Cardiac muscle cell (in vitro differentiated cells and primary cell): ENCODE measurements at regions not wholly inside any gene's neighbourhood (a gene's known extent, or its start where the extent isn't known, plus 50 kb on each side); places are given as distances from the start of the nearest gene placed in this dataset.

Experiments
- DNase-seq, 2 donors: peaks; one replicate each; pipeline versions ENCODE4 v3.0.0 to v3.0.0-alpha.2; 2010 to 2017; ENCODE audit warnings: low read depth in 1 of 2, low spot score in 1 of 2
- H3K27ac ChIP-seq: fragments of 200-600 bp; sonication (generic); 2 replicates; pipeline ENCODE4 v1.5.1; 2016
- H3K27me3 ChIP-seq: fragments of 200-600 bp; sonication (generic); 2 replicates; pipeline ENCODE4 v1.6.0; 2016; ENCODE audit warnings: control low read depth
- H3K36me3 ChIP-seq: fragments of 200-600 bp; sonication (generic); 2 replicates; pipeline ENCODE4 v1.5.1; 2016; ENCODE audit warnings: control low read depth
- H3K4me1 ChIP-seq: fragments of 200-600 bp; sonication (generic); 2 replicates; pipeline ENCODE4 v1.8.1; 2017; ENCODE audit warnings: low read depth, mild to moderate bottlenecking, mixed run types
- H3K4me3 ChIP-seq: fragments of 200-600 bp; sonication (generic); 2 replicates; pipeline ENCODE4 v1.5.1; 2016; ENCODE audit warnings: mild to moderate bottlenecking
- H3K9me3 ChIP-seq: fragments of 200-600 bp; sonication (generic); 2 replicates; pipeline ENCODE4 v1.5.1; 2017; ENCODE audit warnings: low read depth, mild to moderate bottlenecking, control low read depth
- TF ChIP-seq, protein P1 (sequence below): IDR thresholded peaks from 2 replicates; pipeline ENCODE4 v1.5.1; 2012; ENCODE audit warnings: low read depth, mild to moderate bottlenecking, low read length

DNA sequence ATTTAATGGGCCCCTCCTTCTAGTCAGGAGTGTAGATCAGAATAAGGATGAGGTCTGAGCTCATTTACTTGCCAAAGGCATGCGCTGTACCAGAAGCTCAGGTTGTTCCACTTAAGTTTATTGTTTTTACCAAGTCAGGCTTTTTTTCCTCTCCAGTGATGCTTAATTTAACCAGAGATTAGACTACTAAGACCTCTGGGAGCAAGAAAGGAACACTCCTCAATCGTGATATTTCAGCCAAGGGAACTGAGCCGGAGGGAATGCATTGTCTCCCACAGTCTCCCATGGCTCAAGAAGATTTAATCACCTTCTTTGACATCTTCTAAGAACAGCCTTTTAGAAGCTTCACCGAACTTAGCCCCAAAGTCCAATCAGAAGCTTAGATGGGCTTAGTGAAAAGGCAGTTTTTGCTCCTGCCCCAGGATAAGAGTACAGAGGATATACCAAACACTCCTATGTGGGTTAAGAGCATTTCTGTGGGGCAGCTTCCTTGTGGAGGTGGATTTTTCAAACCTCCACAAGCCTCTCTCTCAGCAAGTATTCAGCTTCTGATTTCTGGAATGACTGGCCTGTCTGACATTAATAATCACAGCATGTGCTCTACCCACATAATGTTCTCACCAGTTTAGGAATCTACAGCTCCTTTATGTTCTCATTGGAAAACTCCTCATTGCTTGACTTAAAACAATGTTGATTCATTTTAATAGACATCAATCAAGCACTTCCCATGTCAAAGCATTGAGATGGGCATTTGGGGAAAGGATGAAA is 322.7 kb downstream of the SUCLA2 start:
- no peaks in the 10 kb centered on the region for H3K9me3 ChIP-seq
- H3K27ac ChIP-seq: no peak overlapping the region
- TF ChIP-seq, protein P1, sequence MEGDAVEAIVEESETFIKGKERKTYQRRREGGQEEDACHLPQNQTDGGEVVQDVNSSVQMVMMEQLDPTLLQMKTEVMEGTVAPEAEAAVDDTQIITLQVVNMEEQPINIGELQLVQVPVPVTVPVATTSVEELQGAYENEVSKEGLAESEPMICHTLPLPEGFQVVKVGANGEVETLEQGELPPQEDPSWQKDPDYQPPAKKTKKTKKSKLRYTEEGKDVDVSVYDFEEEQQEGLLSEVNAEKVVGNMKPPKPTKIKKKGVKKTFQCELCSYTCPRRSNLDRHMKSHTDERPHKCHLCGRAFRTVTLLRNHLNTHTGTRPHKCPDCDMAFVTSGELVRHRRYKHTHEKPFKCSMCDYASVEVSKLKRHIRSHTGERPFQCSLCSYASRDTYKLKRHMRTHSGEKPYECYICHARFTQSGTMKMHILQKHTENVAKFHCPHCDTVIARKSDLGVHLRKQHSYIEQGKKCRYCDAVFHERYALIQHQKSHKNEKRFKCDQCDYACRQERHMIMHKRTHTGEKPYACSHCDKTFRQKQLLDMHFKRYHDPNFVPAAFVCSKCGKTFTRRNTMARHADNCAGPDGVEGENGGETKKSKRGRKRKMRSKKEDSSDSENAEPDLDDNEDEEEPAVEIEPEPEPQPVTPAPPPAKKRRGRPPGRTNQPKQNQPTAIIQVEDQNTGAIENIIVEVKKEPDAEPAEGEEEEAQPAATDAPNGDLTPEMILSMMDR: no peak
- no peaks in the 10 kb centered on the region for H3K36me3 ChIP-seq
- no peak overlapping the region for H3K4me3 ChIP-seq
- no peaks in the 10 kb centered on the region for H3K27me3 ChIP-seq
- no peaks in the 10 kb centered on the region for H3K4me1 ChIP-seq
- no peak for DNase-seq

DNA sequence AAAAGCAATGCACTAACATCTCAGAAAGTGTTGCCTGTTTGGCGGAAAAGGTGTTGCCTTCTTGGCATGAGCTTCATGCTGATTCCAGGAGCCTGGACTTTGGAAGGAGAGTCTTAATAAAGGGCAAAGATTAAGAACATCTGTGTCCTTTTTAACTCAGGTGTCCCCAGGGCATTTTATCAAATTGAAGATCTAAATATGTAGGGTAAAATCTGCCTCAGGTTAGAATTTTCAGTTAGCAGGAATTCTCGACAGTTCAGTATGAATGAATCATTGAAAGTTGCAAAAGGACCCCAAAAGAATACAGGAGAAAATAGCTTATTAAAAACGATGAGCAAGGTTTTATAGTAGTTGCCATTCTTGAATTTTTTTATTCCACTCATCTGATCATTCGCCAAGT is 325.2 kb downstream of the SUCLA2 start:
- H3K9me3 ChIP-seq: no peaks in the 10 kb centered on the region

DNA sequence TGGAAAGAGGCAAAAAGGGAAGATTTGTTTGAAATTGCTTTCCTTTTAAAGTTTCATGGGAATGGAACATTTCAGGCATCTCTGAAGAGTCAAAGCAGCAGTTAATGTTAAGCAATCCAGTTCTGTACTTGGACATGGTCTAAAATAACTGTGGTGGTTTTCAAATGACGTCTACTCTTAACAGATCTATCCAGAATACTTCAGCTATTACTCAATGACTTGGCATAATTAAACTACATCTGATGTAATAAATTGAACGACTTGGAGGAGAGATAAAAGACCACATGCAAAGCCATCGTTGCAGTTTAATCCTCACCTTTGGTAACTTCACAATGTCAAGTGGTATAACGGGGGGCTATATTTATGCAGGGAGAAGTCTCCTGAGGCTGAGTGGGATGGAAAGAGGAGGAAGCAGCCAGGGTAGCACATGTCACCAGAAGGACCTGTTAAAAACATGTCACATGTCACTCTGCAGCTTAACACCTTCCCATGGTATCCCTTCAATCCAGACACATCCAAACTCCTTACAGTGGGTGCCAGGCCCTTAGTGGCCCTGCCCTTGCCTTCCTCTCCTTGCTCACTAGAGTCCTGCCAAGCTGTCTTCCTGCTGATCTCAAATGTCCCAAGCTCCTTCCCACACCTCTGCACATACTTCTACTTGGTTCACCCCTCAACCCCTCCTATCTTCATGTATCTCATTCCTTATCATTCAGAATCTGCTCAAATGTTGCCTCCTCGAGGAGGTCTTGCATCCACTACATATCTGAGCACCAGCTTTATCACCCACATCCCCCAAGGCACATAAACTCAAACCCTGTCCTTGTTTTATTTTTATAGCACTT is 327.8 kb downstream of the SUCLA2 start:
- no peaks in the 10 kb centered on the region for H3K27me3 ChIP-seq
- DNase-seq: peak in 1 of 2 donors; percentile 97
- H3K9me3 ChIP-seq: no peaks in the 10 kb centered on the region
- TF ChIP-seq, protein P1: no peak
- H3K4me3 ChIP-seq: no peak overlapping the region
- no peaks in the 10 kb centered on the region for H3K36me3 ChIP-seq
- no peak overlapping the region for H3K27ac ChIP-seq
- H3K4me1 ChIP-seq: no peaks in the 10 kb centered on the region

More for the DNA sequence above, 325.2 kb downstream of the SUCLA2 start:
- Histone ChIP-seq H3K4me1 (no peaks in the 10 kb centered on the region), H3K36me3 (no peaks in the 10 kb centered on the region), H3K4me3 (no peak overlapping the region), H3K27ac (no peak overlapping the region), H3K27me3 (no peaks in the 10 kb centered on the region)
- no peak for DNase-seq
- TF ChIP-seq, protein P1: no peak

DNA sequence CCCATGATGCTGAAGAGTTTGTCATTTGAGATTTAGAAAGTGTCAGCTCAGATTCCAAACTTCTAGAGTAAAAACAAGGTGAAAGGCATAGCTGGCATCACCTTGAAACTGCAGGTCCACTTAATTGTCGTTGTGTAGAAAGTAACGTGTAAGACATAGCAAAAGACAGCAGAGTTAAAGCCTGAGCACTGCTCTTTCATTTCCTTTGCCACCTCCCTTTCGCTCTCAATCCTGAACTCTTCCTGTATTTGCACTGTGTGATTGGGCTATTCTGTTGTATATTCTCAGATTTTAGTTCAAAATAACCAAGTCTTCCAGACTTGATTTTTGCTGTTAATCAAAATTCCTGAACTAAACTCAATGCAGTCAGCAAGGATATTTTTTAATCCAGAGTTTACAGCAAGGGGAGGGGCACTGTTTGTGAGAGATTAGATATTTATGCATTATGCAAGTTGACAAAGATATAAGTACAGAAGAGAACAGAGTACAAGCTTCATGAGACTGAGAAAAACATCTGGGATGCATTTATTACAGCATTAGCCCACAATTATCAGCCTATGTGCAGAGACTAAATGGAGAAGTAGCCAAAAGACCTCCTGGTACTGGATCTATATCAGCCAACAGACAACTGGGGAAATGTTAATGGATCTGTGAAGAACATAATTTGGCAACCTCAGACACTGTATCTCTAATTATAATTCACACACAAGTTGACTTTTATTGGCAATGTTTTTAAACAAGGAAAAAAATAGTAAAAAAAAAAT is 328.6 kb downstream of the SUCLA2 start:
- DNase-seq: peak in 1 of 2 donors; percentile 82
- Histone ChIP-seq H3K27me3 (no peaks in the 10 kb centered on the region), H3K36me3 (no peaks in the 10 kb centered on the region), H3K27ac (no peak overlapping the region), H3K4me1 (no peaks in the 10 kb centered on the region), H3K9me3 (no peaks in the 10 kb centered on the region), H3K4me3 (no peak overlapping the region)
- TF ChIP-seq, protein P1: no peak

DNA sequence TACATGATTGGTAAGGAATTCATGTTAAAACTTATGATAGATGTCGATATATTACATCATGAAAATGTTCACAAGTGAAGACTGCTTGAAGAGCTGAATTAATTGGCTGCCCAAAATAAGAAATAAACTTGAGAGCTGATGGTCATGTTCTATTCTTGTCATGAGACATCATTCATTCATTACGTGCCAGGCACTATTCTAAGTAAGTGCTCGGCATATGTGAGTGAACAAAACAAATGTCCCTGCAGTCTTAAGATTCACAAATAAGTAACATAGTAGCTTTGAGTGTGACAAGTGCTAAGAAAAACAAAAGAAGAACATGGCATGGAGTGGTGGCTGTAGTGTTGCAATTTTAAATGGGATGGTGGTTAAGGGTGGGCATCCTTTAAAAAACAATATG is 329.3 kb downstream of the SUCLA2 start:
- Histone ChIP-seq H3K9me3 (no peaks in the 10 kb centered on the region), H3K27me3 (no peaks in the 10 kb centered on the region)

More for the DNA sequence above, 329.3 kb downstream of the SUCLA2 start:
- no peaks in the 10 kb centered on the region for H3K4me1 ChIP-seq
- no peak overlapping the region for H3K27ac ChIP-seq
- no peak overlapping the region for H3K4me3 ChIP-seq
- TF ChIP-seq, protein P1: no peak
- DNase-seq: no peak
- H3K36me3 ChIP-seq: no peaks in the 10 kb centered on the region
